Lung microvascular endothelial cell (primary cell): ENCODE measurements at regions not wholly inside any gene's neighbourhood (a gene's known extent, or its start where the extent isn't known, plus 50 kb on each side); places are given as distances from the start of the nearest gene placed in this dataset.

Experiments
- DNase-seq, 2 donors: peaks; one replicate each; pipeline versions ENCODE4 v3.0.0 to v3.0.0-alpha.2; 2010; ENCODE audit warnings: low read depth in 2 of 2

GRCh38 chr13:30108216-30108912 lies 199.0 kb downstream of the KATNAL1 start:
- no peak for DNase-seq

- DNase-seq, result no peak
Measured at GRCh38 chr13:30107521-30108136, 199.7 kb downstream of the KATNAL1 start.

GRCh38 chr13:30107121-30107520 lies 200.2 kb downstream of the KATNAL1 start:
- no peak for DNase-seq

GRCh38 chr13:30105381-30105780 lies 202.0 kb downstream of the KATNAL1 start:
- DNase-seq, result no peak

- no peak for DNase-seq
Measured at GRCh38 chr13:30103161-30103840, 204.1 kb downstream of the KATNAL1 start.

- DNase-seq, result no peak
Measured at GRCh38 chr13:30100226-30100625, 207.1 kb downstream of the KATNAL1 start.

GRCh38 chr13:30097701-30098100 lies 209.7 kb downstream of the KATNAL1 start:
- DNase-seq, result no peak

GRCh38 chr13:30097089-30097488 lies 210.3 kb downstream of the KATNAL1 start:
- no peak for DNase-seq

GRCh38 chr13:30094015-30094414 lies 213.3 kb downstream of the KATNAL1 start:
- DNase-seq, result no peak

- DNase-seq, result no peak
Measured at GRCh38 chr13:30093236-30093635, 214.1 kb downstream of the KATNAL1 start.

- no peak for DNase-seq
Measured at GRCh38 chr13:30091691-30092090, 215.7 kb downstream of the KATNAL1 start.

GRCh38 chr13:30091035-30091434 lies 216.3 kb downstream of the KATNAL1 start:
- DNase-seq, result no peak

- DNase-seq, result no peak
Measured at GRCh38 chr13:30088312-30088855, 219.0 kb downstream of the KATNAL1 start.

- no peak for DNase-seq
Measured at GRCh38 chr13:30085087-30085486, 222.3 kb downstream of the KATNAL1 start.

- DNase-seq, result no peak
Measured at GRCh38 chr13:30082391-30082790, 225.0 kb downstream of the KATNAL1 start.

GRCh38 chr13:30081331-30081730 lies 226.0 kb downstream of the KATNAL1 start:
- DNase-seq, result no peak

- DNase-seq, result no peak
Measured at GRCh38 chr13:30079501-30079900, 227.8 kb downstream of the KATNAL1 start.

GRCh38 chr13:30078059-30078458 lies 227.6 kb upstream of the UBL3 start:
- no peak for DNase-seq

GRCh38 chr13:30077240-30077735 lies 226.9 kb upstream of the UBL3 start:
- no peak for DNase-seq

- no peak for DNase-seq
Measured at GRCh38 chr13:30074955-30075614, 224.7 kb upstream of the UBL3 start.

- no peak for DNase-seq
Measured at GRCh38 chr13:30074431-30074830, 224.0 kb upstream of the UBL3 start.

- no peak for DNase-seq
Measured at GRCh38 chr13:30072818-30073186, 222.4 kb upstream of the UBL3 start.
